K562 (cell line): ENCODE measurements at regions not wholly inside any gene's neighbourhood (a gene's known extent, or its start where the extent isn't known, plus 50 kb on each side); places are given as distances from the start of the nearest gene placed in this dataset.
A peak's percentile ranks its signal among the peaks of the same experiment; 100 is the strongest.

ENCODE experiments used
- ARHGAP35 ChIP-seq: fragments of 450-650 bp; IDR thresholded peaks from 2 replicates; pipeline ENCODE4 v1.6.1; 2018; ENCODE audit not compliant: partially characterized antibody
- EP400 ChIP-seq: fragments of 450-650 bp; IDR thresholded peaks from 2 replicates; pipeline ENCODE4 v1.6.1; 2017; ENCODE audit warnings: antibody characterized with exemption, mild to moderate bottlenecking, moderate library complexity
- FOXJ3 ChIP-seq: sonication (generic); formaldehyde crosslinking; IDR thresholded peaks from 2 replicates; pipeline ENCODE4 v1.4.0; 2020; ENCODE audit warnings: mild to moderate bottlenecking, missing genetic modification reagents
- HLTF ChIP-seq: fragments of 450-650 bp; IDR thresholded peaks from 2 replicates; pipeline ENCODE4 v1.6.1; 2016
- MYC ChIP-seq, 2 experiments: fragments of 250-450 bp in 1 of 2; sonication (Bioruptor Pico) in 1 of 2; IDR thresholded peaks; 2 replicates each; pipeline versions ENCODE4 v1.5.1 to v1.6.1; 2012 to 2021; ENCODE audit warnings: low read depth in 2 of 2, borderline replicate concordance in 1 of 2, improper control_type of control experiment in 1 of 2, low read length in 1 of 2, mild to moderate bottlenecking in 1 of 2, moderate library complexity in 1 of 2
- SNAPC5 ChIP-seq: fragments of 250-450 bp; sonication (Bioruptor Pico); IDR thresholded peaks from 2 replicates; pipeline ENCODE4 v1.8.0; 2021; ENCODE audit warnings: moderate library complexity, mild to moderate bottlenecking, inconsistent platforms
- SRSF1 ChIP-seq: fragments of 200-400 bp; formaldehyde crosslinking; IDR thresholded peaks from 2 replicates; pipeline ENCODE4 v1.6.1; 2017; ENCODE audit warnings: mild to moderate bottlenecking, low read depth, low read length, moderate library complexity
- U2AF1 ChIP-seq: fragments of 200-400 bp; formaldehyde crosslinking; optimal IDR thresholded peaks from 2 replicates; pipeline ENCODE3; 2017; ENCODE audit warnings: mild to moderate bottlenecking, low read depth, low read length, moderate library complexity
- ZFX ChIP-seq: sonication (generic); formaldehyde crosslinking; IDR thresholded peaks from 2 replicates; pipeline ENCODE4 v1.8.0; 2022; ENCODE audit warnings: mild to moderate bottlenecking, missing genetic modification reagents, moderate library complexity
- ZNF282 ChIP-seq: sonication (generic); formaldehyde crosslinking; IDR thresholded peaks from 2 replicates; pipeline ENCODE4 v1.8.1; 2023; ENCODE audit warnings: missing genetic modification reagents
- ZNF57 ChIP-seq: fragments of 450-650 bp; formaldehyde crosslinking; IDR thresholded peaks from 2 replicates; pipeline ENCODE4 v1.4.0; 2020; ENCODE audit warnings: mild to moderate bottlenecking, moderate library complexity
- TF ChIP-seq, protein P1 (sequence below): fragments of 450-650 bp; formaldehyde crosslinking; IDR thresholded peaks from 2 replicates; pipeline ENCODE4 v1.4.0; 2020; ENCODE audit warnings: mild to moderate bottlenecking, moderate library complexity
- TF ChIP-seq, protein P2 (sequence below): fragments of 450-650 bp; IDR thresholded peaks from 2 replicates; pipeline ENCODE4 v1.6.1; 2014; ENCODE audit warnings: low read depth, mild to moderate bottlenecking, moderate library complexity, borderline replicate concordance
- TF ChIP-seq, protein P3 (sequence below), 2 experiments: fragments of 450-650 bp; conservative IDR thresholded peaks; 2 replicates each; pipeline ENCODE4 v1.6.1; 2017; ENCODE audit warnings: mild to moderate bottlenecking in 2 of 2, moderate library complexity in 2 of 2

DNA sequence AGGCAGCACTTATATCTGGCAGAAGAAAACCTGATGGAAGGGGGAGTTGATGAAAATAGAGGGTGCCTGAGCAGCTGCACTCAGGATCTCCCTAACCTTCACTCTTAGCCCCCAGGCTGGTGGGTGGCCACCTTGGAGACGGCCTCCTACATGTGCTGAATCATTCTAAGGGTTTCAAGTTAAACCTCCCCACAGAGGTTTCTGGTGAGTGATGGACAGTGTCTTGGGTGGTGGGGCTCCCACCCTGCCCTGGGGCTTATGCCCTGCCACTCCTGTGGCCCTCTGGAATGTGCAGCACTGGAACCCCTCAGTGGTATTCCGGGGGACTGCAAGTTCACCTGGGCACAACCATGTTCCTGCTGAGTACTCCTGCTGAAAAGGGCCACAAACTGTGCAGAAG lies 357.2 kb downstream of the CD83 start (continued):
- TF ChIP-seq, protein P1, sequence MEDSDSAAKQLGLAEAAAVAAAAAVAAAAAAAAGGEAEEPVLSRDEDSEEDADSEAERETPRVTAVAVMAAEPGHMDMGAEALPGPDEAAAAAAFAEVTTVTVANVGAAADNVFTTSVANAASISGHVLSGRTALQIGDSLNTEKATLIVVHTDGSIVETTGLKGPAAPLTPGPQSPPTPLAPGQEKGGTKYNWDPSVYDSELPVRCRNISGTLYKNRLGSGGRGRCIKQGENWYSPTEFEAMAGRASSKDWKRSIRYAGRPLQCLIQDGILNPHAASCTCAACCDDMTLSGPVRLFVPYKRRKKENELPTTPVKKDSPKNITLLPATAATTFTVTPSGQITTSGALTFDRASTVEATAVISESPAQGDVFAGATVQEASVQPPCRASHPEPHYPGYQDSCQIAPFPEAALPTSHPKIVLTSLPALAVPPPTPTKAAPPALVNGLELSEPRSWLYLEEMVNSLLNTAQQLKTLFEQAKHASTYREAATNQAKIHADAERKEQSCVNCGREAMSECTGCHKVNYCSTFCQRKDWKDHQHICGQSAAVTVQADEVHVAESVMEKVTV = peak; percentile 48; the same call in 1 of the 2 replicates
- TF ChIP-seq, protein P2, sequence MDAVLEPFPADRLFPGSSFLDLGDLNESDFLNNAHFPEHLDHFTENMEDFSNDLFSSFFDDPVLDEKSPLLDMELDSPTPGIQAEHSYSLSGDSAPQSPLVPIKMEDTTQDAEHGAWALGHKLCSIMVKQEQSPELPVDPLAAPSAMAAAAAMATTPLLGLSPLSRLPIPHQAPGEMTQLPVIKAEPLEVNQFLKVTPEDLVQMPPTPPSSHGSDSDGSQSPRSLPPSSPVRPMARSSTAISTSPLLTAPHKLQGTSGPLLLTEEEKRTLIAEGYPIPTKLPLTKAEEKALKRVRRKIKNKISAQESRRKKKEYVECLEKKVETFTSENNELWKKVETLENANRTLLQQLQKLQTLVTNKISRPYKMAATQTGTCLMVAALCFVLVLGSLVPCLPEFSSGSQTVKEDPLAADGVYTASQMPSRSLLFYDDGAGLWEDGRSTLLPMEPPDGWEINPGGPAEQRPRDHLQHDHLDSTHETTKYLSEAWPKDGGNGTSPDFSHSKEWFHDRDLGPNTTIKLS = no peak
- TF ChIP-seq HLTF = no peak
- no peak for TF ChIP-seq FOXJ3 (CRISPR knock-in tag)
- no peak for TF ChIP-seq U2AF1
- TF ChIP-seq ARHGAP35 = no peak
- TF ChIP-seq SRSF1 = no peak
- no peak for TF ChIP-seq ZNF57
- no peak for TF ChIP-seq MYC (IDR thresholded peaks at IDR 0.05; ENCODE audit: low read depth, low read length)
- no peak for TF ChIP-seq MYC (CRISPR knock-in tag; IDR thresholded peaks at IDR 0.05; ENCODE audit: borderline replicate concordance, low read depth)
- TF ChIP-seq, protein P3, sequence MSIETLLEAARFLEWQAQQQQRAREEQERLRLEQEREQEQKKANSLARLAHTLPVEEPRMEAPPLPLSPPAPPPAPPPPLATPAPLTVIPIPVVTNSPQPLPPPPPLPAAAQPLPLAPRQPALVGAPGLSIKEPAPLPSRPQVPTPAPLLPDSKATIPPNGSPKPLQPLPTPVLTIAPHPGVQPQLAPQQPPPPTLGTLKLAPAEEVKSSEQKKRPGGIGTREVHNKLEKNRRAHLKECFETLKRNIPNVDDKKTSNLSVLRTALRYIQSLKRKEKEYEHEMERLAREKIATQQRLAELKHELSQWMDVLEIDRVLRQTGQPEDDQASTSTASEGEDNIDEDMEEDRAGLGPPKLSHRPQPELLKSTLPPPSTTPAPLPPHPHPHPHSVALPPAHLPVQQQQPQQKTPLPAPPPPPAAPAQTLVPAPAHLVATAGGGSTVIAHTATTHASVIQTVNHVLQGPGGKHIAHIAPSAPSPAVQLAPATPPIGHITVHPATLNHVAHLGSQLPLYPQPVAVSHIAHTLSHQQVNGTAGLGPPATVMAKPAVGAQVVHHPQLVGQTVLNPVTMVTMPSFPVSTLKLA (conservative IDR thresholded peaks at IDR 0.05) = no peak; a peak in 1 of 4 replicates
- no peak for TF ChIP-seq ZNF282
- no peak for TF ChIP-seq ZFX
- TF ChIP-seq EP400 = no peak
- TF ChIP-seq SNAPC5 (CRISPR knock-in tag) = no peak
